HCT116 (cell line): ENCODE measurements at regions not wholly inside any gene's neighbourhood (a gene's known extent, or its start where the extent isn't known, plus 50 kb on each side); places are given as distances from the start of the nearest gene placed in this dataset.

Experiments
- ATAC-seq: fragments of 200-7000 bp; cut with Tn5 transposase; 2 replicates; pipeline ENCODE4 v1.9.1; 2020; ENCODE audit warnings: mild to moderate bottlenecking, moderate library complexity
- BruUV-seq: library from RNA; stranded (reverse); fragments of 400-500 nt; replicated peaks from 2 replicates; lab custom pipeline; 2021; lab: Mats Ljungman, UMichigan
- CTCF ChIA-PET: fragments of 300-600 bp; sonication (Branson Sonifier 250); formaldehyde crosslinking; loops from one replicate; lab custom pipeline; 2021; ENCODE audit warnings: antibody characterized with exemption; lab: Charles Lee
- POLR2A ChIA-PET: fragments of 300-600, 350-600 bp; sonication (Branson Sonifier 250); formaldehyde crosslinking; loops from one replicate; lab custom pipeline; 2021; ENCODE audit warnings: antibody characterized with exemption; lab: Charles Lee
- RAD21 ChIA-PET, 2 experiments: fragments of 300-600 bp; sonication (Branson Sonifier 250); formaldehyde crosslinking; loops; one replicate each; lab custom pipeline; 2023; ENCODE audit warnings: low total read pairs in 2 of 2; ENCODE audit not compliant: uncharacterized antibody in 2 of 2, unreplicated experiment in 2 of 2, low non-redundant PET in 1 of 2; lab: Charles Lee
- DNase-seq: peaks from one replicate; pipeline ENCODE4 v3.0.0-alpha.2; 2010; ENCODE audit warnings: low read depth, low spot score
- H2AFZ ChIP-seq: fragments of 200-600 bp; shearing (Covaris generic), sonication (generic); 2 replicates; pipeline ENCODE4 v1.6.1; 2017; ENCODE audit warnings: low read depth, mixed run types, mixed read lengths, antibody characterized with exemption, low read length; ENCODE audit not compliant: poor library complexity, severe bottlenecking
- H3K27ac ChIP-seq: 2 replicates; pipeline ENCODE4 v1.5.1; 2012; ENCODE audit warnings: low read depth, low read length
- H3K27me3 ChIP-seq: fragments of 200-600 bp; sonication (generic); 2 replicates; pipeline ENCODE4 v1.6.1; 2016; ENCODE audit warnings: mixed run types, low read length, mixed read lengths; ENCODE audit not compliant: insufficient read depth
- H3K36me3 ChIP-seq, 2 experiments: fragments of 200-500 bp in 1 of 2; fragments of 200-600 bp in 1 of 2; sonication (Bioruptor generic) in 1 of 2; sonication (generic) in 1 of 2; 2 replicates each; pipeline versions ENCODE4 v1.5.1 to v1.6.1; 2014 to 2016; ENCODE audit warnings: low read length in 2 of 2, inconsistent platforms in 1 of 2, mixed read lengths in 1 of 2, mixed run types in 1 of 2; ENCODE audit not compliant: insufficient read depth in 2 of 2, control insufficient read depth in 1 of 2
- H3K4me1 ChIP-seq, 2 experiments: fragments of 200-600 bp in 1 of 2; sonication (generic) in 1 of 2; 2 replicates each; pipeline versions ENCODE4 v1.5.1 to v1.6.1; 2012 to 2017; ENCODE audit warnings: low read length in 2 of 2, inconsistent platforms in 1 of 2, mild to moderate bottlenecking in 1 of 2, mixed read lengths in 1 of 2, mixed run types in 1 of 2, moderate library complexity in 1 of 2; ENCODE audit not compliant: insufficient read depth in 2 of 2, control insufficient read depth in 1 of 2
- H3K4me2 ChIP-seq: fragments of 200-600 bp; sonication (generic); 2 replicates; pipeline ENCODE4 v1.6.1; 2017; ENCODE audit warnings: mixed run types, low read length, mixed read lengths
- H3K4me3 ChIP-seq, 2 experiments: fragments of 200-600 bp in 1 of 2; sonication (generic) in 1 of 2; replicated peaks in 1 of 2; 2 replicates each; pipeline ENCODE4 v1.5.1; 2011 to 2016; ENCODE audit warnings: low read length in 2 of 2, control low read depth in 1 of 2, low read depth in 1 of 2, mild to moderate bottlenecking in 1 of 2, mixed read lengths in 1 of 2, mixed run types in 1 of 2
- H3K79me2 ChIP-seq: fragments of 200-600 bp; sonication (generic); 2 replicates; pipeline ENCODE4 v1.6.1; 2017; ENCODE audit warnings: mild to moderate bottlenecking, mixed run types, low read length, moderate library complexity, mixed read lengths; ENCODE audit not compliant: insufficient read depth
- H3K9ac ChIP-seq: fragments of 200-600 bp; sonication (generic); 2 replicates; pipeline ENCODE4 v1.6.1; 2016; ENCODE audit warnings: low read length, mixed read lengths
- H3K9me2 ChIP-seq: fragments of 200-600 bp; sonication (generic), shearing (Covaris generic); 2 replicates; pipeline ENCODE4 v1.6.1; 2017; ENCODE audit warnings: mixed run types, mild to moderate bottlenecking, moderate library complexity; ENCODE audit not compliant: insufficient read depth
- H3K9me3 ChIP-seq, 2 experiments: fragments of 200-500 bp in 1 of 2; fragments of 200-600 bp in 1 of 2; sonication (Bioruptor generic) in 1 of 2; sonication (generic) in 1 of 2; 2 replicates each; pipeline ENCODE4 v1.6.1; 2014 to 2017; ENCODE audit warnings: low read length in 2 of 2, mixed read lengths in 2 of 2, inconsistent platforms in 1 of 2, low read depth in 1 of 2, mild to moderate bottlenecking in 1 of 2, mixed run types in 1 of 2, moderate library complexity in 1 of 2; ENCODE audit not compliant: control insufficient read depth in 1 of 2, insufficient read depth in 1 of 2
- H4K20me1 ChIP-seq: fragments of 200-600 bp; sonication (generic), shearing (Covaris generic); 2 replicates; pipeline ENCODE4 v1.6.1; 2017; ENCODE audit warnings: mixed run types, mild to moderate bottlenecking, moderate library complexity; ENCODE audit not compliant: insufficient read depth
- ATF3 ChIP-seq: IDR thresholded peaks from 2 replicates; pipeline ENCODE4 v1.6.1; 2012
- EGR1 ChIP-seq: IDR thresholded peaks from 2 replicates; pipeline ENCODE4 v1.6.1; 2012; ENCODE audit warnings: low read depth
- JUND ChIP-seq: IDR thresholded peaks from 2 replicates; pipeline ENCODE4 v1.6.1; 2012
- POLR2AphosphoS5 ChIP-seq: IDR thresholded peaks from 2 replicates; pipeline ENCODE4 v1.6.1; 2011; ENCODE audit warnings: mild to moderate bottlenecking, low read depth, low read length, moderate library complexity
- REST ChIP-seq: IDR thresholded peaks from 2 replicates; pipeline ENCODE4 v1.6.1; 2012; ENCODE audit warnings: low read depth
- SIN3A ChIP-seq: IDR thresholded peaks from 2 replicates; pipeline ENCODE4 v1.6.1; 2012; ENCODE audit warnings: low read depth
- TCF7L2 ChIP-seq: IDR thresholded peaks from 2 replicates; pipeline ENCODE4 v1.7.0; 2011; ENCODE audit warnings: borderline replicate concordance, inconsistent platforms; ENCODE audit not compliant: insufficient read depth, insufficient read length; ENCODE audit errors: extremely low read depth
- YY1 ChIP-seq: IDR thresholded peaks from 2 replicates; pipeline ENCODE4 v1.6.1; 2011; ENCODE audit warnings: low read length, low read depth, moderate library complexity, mild to moderate bottlenecking; ENCODE audit not compliant: insufficient replicate concordance; ENCODE audit errors: extremely low read depth
- intact Hi-C: fragments of 100-400 bp; cut with micrococcal nuclease; formaldehyde crosslinking; loops from 2 replicates; pipeline ENCODE4 v1.10.0; 2022
- TF ChIP-seq, protein P1 (sequence below), 3 experiments: fragments of 200-600 bp in 1 of 3; sonication (generic) in 1 of 3; IDR thresholded peaks in 2 of 3; conservative IDR thresholded peaks in 1 of 3; 2 replicates each; pipeline ENCODE4 v1.5.1; 2012 to 2017; ENCODE audit warnings: low read depth in 2 of 3, low read length in 2 of 3, antibody characterized with exemption in 1 of 3, borderline replicate concordance in 1 of 3, control low read depth in 1 of 3, mild to moderate bottlenecking in 1 of 3, mixed read lengths in 1 of 3, mixed run types in 1 of 3, moderate library complexity in 1 of 3; ENCODE audit not compliant: insufficient read depth in 1 of 3

- Histone ChIP-seq H3K9ac (no peak overlapping the region), H3K79me2 (no peaks in the 10 kb centered on the region), H2AFZ (no peak overlapping the region), H3K4me1 (no peaks in the 10 kb centered on the region), H3K9me2 (no peaks in the 10 kb centered on the region), H3K27me3 (no peaks in the 10 kb centered on the region), H3K4me2 (no peak overlapping the region), H3K36me3 (no peaks in the 10 kb centered on the region), H3K4me3 (no peak overlapping the region), H4K20me1 (no peaks in the 10 kb centered on the region), H3K27ac (no peak overlapping the region), H3K9me3 (no peaks in the 10 kb centered on the region)
- ATAC-seq (no peak), DNase-seq (no peak)
- no TSS peak for BruUV-seq
- intact Hi-C loops = no loop called here
- RAD21 ChIA-PET = no interaction called here
- CTCF ChIA-PET = no interaction called here
- POLR2A ChIA-PET = no interaction called here
- no peak for TF ChIP-seq POLR2AphosphoS5
- TF ChIP-seq EGR1 = no peak
- TF ChIP-seq YY1 = no peak
- TF ChIP-seq TCF7L2 = no peak
- TF ChIP-seq SIN3A = no peak
- no peak for TF ChIP-seq JUND
- TF ChIP-seq ATF3 = no peak
- no peak for TF ChIP-seq REST
- TF ChIP-seq, protein P1, sequence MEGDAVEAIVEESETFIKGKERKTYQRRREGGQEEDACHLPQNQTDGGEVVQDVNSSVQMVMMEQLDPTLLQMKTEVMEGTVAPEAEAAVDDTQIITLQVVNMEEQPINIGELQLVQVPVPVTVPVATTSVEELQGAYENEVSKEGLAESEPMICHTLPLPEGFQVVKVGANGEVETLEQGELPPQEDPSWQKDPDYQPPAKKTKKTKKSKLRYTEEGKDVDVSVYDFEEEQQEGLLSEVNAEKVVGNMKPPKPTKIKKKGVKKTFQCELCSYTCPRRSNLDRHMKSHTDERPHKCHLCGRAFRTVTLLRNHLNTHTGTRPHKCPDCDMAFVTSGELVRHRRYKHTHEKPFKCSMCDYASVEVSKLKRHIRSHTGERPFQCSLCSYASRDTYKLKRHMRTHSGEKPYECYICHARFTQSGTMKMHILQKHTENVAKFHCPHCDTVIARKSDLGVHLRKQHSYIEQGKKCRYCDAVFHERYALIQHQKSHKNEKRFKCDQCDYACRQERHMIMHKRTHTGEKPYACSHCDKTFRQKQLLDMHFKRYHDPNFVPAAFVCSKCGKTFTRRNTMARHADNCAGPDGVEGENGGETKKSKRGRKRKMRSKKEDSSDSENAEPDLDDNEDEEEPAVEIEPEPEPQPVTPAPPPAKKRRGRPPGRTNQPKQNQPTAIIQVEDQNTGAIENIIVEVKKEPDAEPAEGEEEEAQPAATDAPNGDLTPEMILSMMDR (IDR thresholded peaks at IDR 0.05 in 2 of 3, conservative IDR thresholded peaks at IDR 0.05 in 1 of 3; ENCODE audit: borderline replicate concordance in 1 of 3, insufficient read depth in 1 of 3, low read depth in 2 of 3, low read length in 2 of 3) = no peak
These were observed 1122.7 kb upstream of the ATXN7L3B start for GRCh38 chr12:73414926-73415325.
